ENCODE measurements at regions not wholly inside any gene's neighbourhood (a gene's known extent, or its start where the extent isn't known, plus 50 kb on each side); places are given as distances from the start of the nearest gene placed in this dataset.

- TF ChIP-seq ETV6 (CRISPR knock-in tag; IDR thresholded peaks at IDR 0.05) (no peak), AFF4 (CRISPR knock-in tag; IDR thresholded peaks at IDR 0.05; ENCODE audit: borderline replicate concordance) (no peak), NFYB (CRISPR knock-in tag; conservative IDR thresholded peaks at IDR 0.05; ENCODE audit: low read depth) (no peak), CTCF (IDR thresholded peaks at IDR 0.05) (no peak), E2F4 (CRISPR knock-in tag; IDR thresholded peaks at IDR 0.05; ENCODE audit: borderline replicate concordance, low read depth) (no peak), NR2C2 (CRISPR knock-in tag; IDR thresholded peaks at IDR 0.05) (no peak), SP1 (CRISPR knock-in tag; conservative IDR thresholded peaks at IDR 0.05) (no peak), SMAD4 (CRISPR knock-in tag; IDR thresholded peaks at IDR 0.05) (no peak), E2F5 (CRISPR knock-in tag; IDR thresholded peaks at IDR 0.05) (no peak), ZSCAN18 (CRISPR knock-in tag; IDR thresholded peaks at IDR 0.05) (no peak), CREB1 (CRISPR knock-in tag; IDR thresholded peaks at IDR 0.05) (no peak), ZNF138 (CRISPR knock-in tag; conservative IDR thresholded peaks at IDR 0.05) (no peak)
Measured at GRCh38 chr17:72520665-72521303, 400.0 kb downstream of the SOX9 start.

Measured in WTC11 (cell line).